PC-3 (cell line): ENCODE measurements at regions not wholly inside any gene's neighbourhood (a gene's known extent, or its start where the extent isn't known, plus 50 kb on each side); places are given as distances from the start of the nearest gene placed in this dataset.
A peak's percentile ranks its signal among the peaks of the same experiment; 100 is the strongest.

ENCODE experiments used
- ATAC-seq: fragments of 200-7000 bp; cut with Tn5 transposase; 2 replicates; pipeline ENCODE4 v1.9.1; 2020; ENCODE audit warnings: mild to moderate bottlenecking, moderate library complexity
- BruUV-seq: library from RNA; stranded (reverse); fragments of 400-500 nt; replicated peaks from 2 replicates; lab custom pipeline; 2021; lab: Mats Ljungman, UMichigan
- CTCF ChIA-PET: fragments of 300-600 bp; sonication (Branson Sonifier 250); formaldehyde crosslinking; loops from one replicate; lab custom pipeline; 2022; ENCODE audit warnings: antibody characterized with exemption; lab: Charles Lee
- POLR2A ChIA-PET: fragments of 300-600 bp; sonication (Branson Sonifier 250); formaldehyde crosslinking; loops from one replicate; lab custom pipeline; 2022; ENCODE audit warnings: antibody characterized with exemption; ENCODE audit not compliant: unreplicated experiment; lab: Charles Lee
- DNase-seq: peaks from one replicate; pipeline ENCODE4 v3.0.0-alpha.2; 2015
- H2AFZ ChIP-seq: fragments of 300-600 bp; sonication (generic); 2 replicates; pipeline ENCODE4 v1.6.0; 2016; ENCODE audit warnings: antibody characterized with exemption, low read length
- H3F3A ChIP-seq: fragments of 300-600 bp; sonication (generic); one replicate; pipeline ENCODE4 v1.6.0; 2017; ENCODE audit warnings: antibody characterized with exemption, low read length, control low read depth, mild to moderate bottlenecking; ENCODE audit not compliant: unreplicated experiment
- H3K27ac ChIP-seq: fragments of 300-600 bp; sonication (generic); 2 replicates; pipeline ENCODE4 v1.5.1; 2016; ENCODE audit warnings: mild to moderate bottlenecking, low read length
- H3K27me3 ChIP-seq: fragments of 300-600 bp; sonication (generic); 2 replicates; pipeline ENCODE4 v1.6.1; 2016; ENCODE audit warnings: low read length, mixed read lengths
- H3K36me3 ChIP-seq: fragments of 300-600 bp; sonication (generic); 2 replicates; pipeline ENCODE4 v1.6.1; 2016; ENCODE audit warnings: low read depth, mixed run types, low read length, mixed read lengths
- H3K4me1 ChIP-seq: fragments of 300-600 bp; sonication (generic); 2 replicates; pipeline ENCODE4 v1.5.1; 2016; ENCODE audit warnings: low read length; ENCODE audit not compliant: insufficient read depth
- H3K4me2 ChIP-seq: fragments of 300-600 bp; sonication (generic); 2 replicates; pipeline ENCODE4 v1.6.0; 2016; ENCODE audit warnings: low read length
- H3K4me3 ChIP-seq: fragments of 300-600 bp; sonication (generic); 2 replicates; pipeline ENCODE4 v1.5.1; 2016; ENCODE audit warnings: mild to moderate bottlenecking, low read length, mixed read lengths
- H3K79me2 ChIP-seq: fragments of 300-600 bp; sonication (generic); 2 replicates; pipeline ENCODE4 v1.6.1; 2017; ENCODE audit warnings: low read length, mixed read lengths
- H3K9ac ChIP-seq: fragments of 300-600 bp; sonication (generic); 2 replicates; pipeline ENCODE4 v1.6.0; 2016; ENCODE audit warnings: mild to moderate bottlenecking, low read length
- H3K9me2 ChIP-seq: fragments of 300-600 bp; sonication (generic); replicated peaks from 2 replicates; pipeline ENCODE4 v1.6.1; 2016; ENCODE audit warnings: mixed run types, low read length, mixed read lengths
- H3K9me3 ChIP-seq: fragments of 300-600 bp; sonication (generic); 2 replicates; pipeline ENCODE4 v1.6.1; 2016; ENCODE audit warnings: low read length, mixed read lengths
- H4K20me1 ChIP-seq: fragments of 300-600 bp; sonication (generic); 2 replicates; pipeline ENCODE4 v1.6.1; 2016; ENCODE audit warnings: low read length, mixed read lengths
- EZH2 ChIP-seq: fragments of 300-600 bp; sonication (generic); IDR thresholded peaks from one replicate; pipeline ENCODE4 v1.6.1; 2017; ENCODE audit warnings: antibody characterized with exemption, mild to moderate bottlenecking, low read length; ENCODE audit not compliant: unreplicated experiment
- EZH2phosphoT487 ChIP-seq: fragments of 300-600 bp; sonication (generic); IDR thresholded peaks from 2 replicates; pipeline ENCODE4 v1.6.1; 2018; ENCODE audit warnings: mild to moderate bottlenecking, antibody characterized with exemption, low read length, borderline replicate concordance
- intact Hi-C: fragments of 100-400 bp; cut with micrococcal nuclease; formaldehyde crosslinking; loops from 2 replicates; pipeline ENCODE4 v1.9.0; 2023
- TF ChIP-seq, protein P1 (sequence below): fragments of 300-600 bp; sonication (generic); conservative IDR thresholded peaks from 2 replicates; pipeline ENCODE4 v1.5.1; 2017; ENCODE audit warnings: antibody characterized with exemption, low read depth, mild to moderate bottlenecking, low read length

- no peak for ATAC-seq
- BruUV-seq: no TSS peak
These were observed 69.0 kb upstream of the KMT2C start for GRCh38 chr7:152504816-152505215.

GRCh38 chr7:152504367-152504766 is 68.6 kb upstream of the KMT2C start:
- ChIA-PET CTCF (no interaction called here), POLR2A (no interaction called here)
- Histone ChIP-seq H2AFZ (peak overlapping the region; percentile 52), H3K36me3 (no peaks in the 10 kb centered on the region), H3K27me3 (no peaks in the 10 kb centered on the region), H3K79me2 (no peaks in the 10 kb centered on the region), H3K4me2 (no peak overlapping the region), H3K4me1 (no peaks in the 10 kb centered on the region), H3K4me3 (no peak overlapping the region), H3K9me2 (no peaks in the 10 kb centered on the region), H3F3A (no peaks in the 10 kb centered on the region), H3K27ac (no peak overlapping the region), H3K9ac (no peak overlapping the region), H3K9me3 (no peaks in the 10 kb centered on the region), H4K20me1 (no peaks in the 10 kb centered on the region)
- DNase-seq (peak; percentile 27), ATAC-seq (0 out of 2 replicates have a peak, but pooled peaks have one; percentile 15)
- no TSS peak for BruUV-seq
- intact Hi-C loops: no loop called here
- TF ChIP-seq EZH2phosphoT487 (no peak), EZH2 (no peak)
- TF ChIP-seq, protein P1, sequence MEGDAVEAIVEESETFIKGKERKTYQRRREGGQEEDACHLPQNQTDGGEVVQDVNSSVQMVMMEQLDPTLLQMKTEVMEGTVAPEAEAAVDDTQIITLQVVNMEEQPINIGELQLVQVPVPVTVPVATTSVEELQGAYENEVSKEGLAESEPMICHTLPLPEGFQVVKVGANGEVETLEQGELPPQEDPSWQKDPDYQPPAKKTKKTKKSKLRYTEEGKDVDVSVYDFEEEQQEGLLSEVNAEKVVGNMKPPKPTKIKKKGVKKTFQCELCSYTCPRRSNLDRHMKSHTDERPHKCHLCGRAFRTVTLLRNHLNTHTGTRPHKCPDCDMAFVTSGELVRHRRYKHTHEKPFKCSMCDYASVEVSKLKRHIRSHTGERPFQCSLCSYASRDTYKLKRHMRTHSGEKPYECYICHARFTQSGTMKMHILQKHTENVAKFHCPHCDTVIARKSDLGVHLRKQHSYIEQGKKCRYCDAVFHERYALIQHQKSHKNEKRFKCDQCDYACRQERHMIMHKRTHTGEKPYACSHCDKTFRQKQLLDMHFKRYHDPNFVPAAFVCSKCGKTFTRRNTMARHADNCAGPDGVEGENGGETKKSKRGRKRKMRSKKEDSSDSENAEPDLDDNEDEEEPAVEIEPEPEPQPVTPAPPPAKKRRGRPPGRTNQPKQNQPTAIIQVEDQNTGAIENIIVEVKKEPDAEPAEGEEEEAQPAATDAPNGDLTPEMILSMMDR: no peak

More at GRCh38 chr7:152504816-152505215, 69.0 kb upstream of the KMT2C start:
- Histone ChIP-seq H2AFZ (peak overlapping the region; percentile 52), H3K4me2 (no peak overlapping the region), H3K9ac (no peak overlapping the region), H3K4me3 (no peak overlapping the region), H3K9me2 (no peaks in the 10 kb centered on the region), H4K20me1 (no peaks in the 10 kb centered on the region), H3K27me3 (no peaks in the 10 kb centered on the region), H3K9me3 (no peaks in the 10 kb centered on the region), H3K79me2 (no peaks in the 10 kb centered on the region), H3K27ac (no peak overlapping the region), H3K4me1 (no peaks in the 10 kb centered on the region), H3F3A (no peaks in the 10 kb centered on the region), H3K36me3 (no peaks in the 10 kb centered on the region)
- TF ChIP-seq, protein P1: no peak
- TF ChIP-seq EZH2phosphoT487: no peak
- TF ChIP-seq EZH2: no peak
- CTCF ChIA-PET: no interaction called here
- POLR2A ChIA-PET: no interaction called here
- intact Hi-C loops: no loop called here
- DNase-seq: no peak

- Histone ChIP-seq H3K9me3 (no peaks in the 10 kb centered on the region), H4K20me1 (no peaks in the 10 kb centered on the region), H3K79me2 (no peaks in the 10 kb centered on the region), H3K9ac (no peak overlapping the region), H3F3A (no peaks in the 10 kb centered on the region), H3K4me1 (no peaks in the 10 kb centered on the region), H3K4me2 (no peak overlapping the region), H3K36me3 (no peaks in the 10 kb centered on the region), H3K27ac (no peak overlapping the region), H3K27me3 (no peaks in the 10 kb centered on the region), H3K4me3 (no peak overlapping the region), H2AFZ (no peak overlapping the region), H3K9me2 (no peaks in the 10 kb centered on the region)
- ChIA-PET POLR2A (no interaction called here), CTCF (no interaction called here)
- intact Hi-C loops: no loop called here
- ATAC-seq (no peak), DNase-seq (no peak)
- TF ChIP-seq, protein P1: no peak
- TF ChIP-seq EZH2phosphoT487: no peak
- BruUV-seq: no TSS peak
These were observed 67.3 kb upstream of the KMT2C start for GRCh38 chr7:152502813-152503790.
